Endothelial cell of umbilical vein (primary cell): ENCODE measurements at regions not wholly inside any gene's neighbourhood (a gene's known extent, or its start where the extent isn't known, plus 50 kb on each side); places are given as distances from the start of the nearest gene placed in this dataset.

Experiments
- BruUV-seq: library from RNA; stranded (reverse); fragments of 400-500 nt; replicated peaks from 2 replicates; lab custom pipeline; 2021; lab: Mats Ljungman, UMichigan
- CTCF ChIA-PET: fragments of 300-600, 350-600 bp; sonication (Branson Sonifier 250); formaldehyde crosslinking; loops from one replicate; lab custom pipeline; 2021; ENCODE audit warnings: antibody characterized with exemption, inconsistent platforms; lab: Charles Lee
- POLR2A ChIA-PET: fragments of 300-600, 350-600 bp; sonication (Branson Sonifier 250); formaldehyde crosslinking; loops from one replicate; lab custom pipeline; 2021; ENCODE audit warnings: antibody characterized with exemption, inconsistent platforms; lab: Charles Lee
- DNase-seq: peaks from one replicate; pipeline ENCODE4 v3.0.0-alpha.2; 2011; ENCODE audit warnings: low read depth, low spot score
- FAIRE-seq: peaks from 2 replicates; lab custom pipeline; 2011; peaks lifted over from hg19 to GRCh38; lab: Jason Lieb, UNC
- H2AFZ ChIP-seq: 2 replicates; pipeline ENCODE4 v1.6.0; 2012; ENCODE audit warnings: low read depth, low read length, control low read depth, inconsistent platforms
- H3K27ac ChIP-seq: 2 replicates; pipeline ENCODE4 v1.5.1; 2011; ENCODE audit warnings: low read depth, mild to moderate bottlenecking, control low read depth, low read length, moderate library complexity; ENCODE audit not compliant: insufficient read depth
- H3K27me3 ChIP-seq, 2 experiments: 2 replicates each; pipeline versions ENCODE4 v1.6.0 to v1.6.1; 2011; ENCODE audit warnings: low read length in 2 of 2, mixed read lengths in 1 of 2; ENCODE audit not compliant: control insufficient read depth in 2 of 2, insufficient read depth in 2 of 2
- H3K36me3 ChIP-seq, 2 experiments: 2 replicates in 1 of 2; 3 replicates in 1 of 2; pipeline ENCODE4 v1.5.1; 2011; ENCODE audit warnings: low read length in 2 of 2, mild to moderate bottlenecking in 1 of 2, moderate library complexity in 1 of 2; ENCODE audit not compliant: control insufficient read depth in 2 of 2, insufficient read depth in 2 of 2; ENCODE audit errors: extremely low read depth in 1 of 2
- H3K4me1 ChIP-seq: 3 replicates; pipeline ENCODE4 v1.5.1; 2011; ENCODE audit warnings: mild to moderate bottlenecking, low read length; ENCODE audit not compliant: control insufficient read depth, insufficient read depth; ENCODE audit errors: extremely low read depth
- H3K4me2 ChIP-seq: 2 replicates; pipeline ENCODE4 v1.6.1; 2011; ENCODE audit warnings: low read length, control low read depth, mixed read lengths; ENCODE audit not compliant: insufficient read depth
- H3K4me3 ChIP-seq, 3 experiments: fragments of 200-600 bp in 1 of 3; sonication (generic), shearing (Covaris generic) in 1 of 3; replicated peaks in 1 of 3; 2 replicates each; pipeline ENCODE4 v1.5.1; 2011 to 2016; ENCODE audit warnings: control low read depth in 3 of 3, low read length in 3 of 3, mild to moderate bottlenecking in 2 of 3, inconsistent platforms in 1 of 3, low read depth in 1 of 3, moderate library complexity in 1 of 3; ENCODE audit not compliant: insufficient read depth in 1 of 3
- H3K79me2 ChIP-seq: 2 replicates; pipeline ENCODE4 v1.6.0; 2012; ENCODE audit warnings: low read length, inconsistent platforms; ENCODE audit not compliant: control insufficient read depth, insufficient read depth
- H3K9ac ChIP-seq: replicated peaks from 2 replicates; pipeline ENCODE3; 2011; ENCODE audit warnings: low read length, control low read depth; ENCODE audit not compliant: insufficient read depth; ENCODE audit errors: extremely low read depth
- H3K9me1 ChIP-seq: replicated peaks from 3 replicates; pipeline ENCODE4 v1.6.0; 2011; ENCODE audit warnings: mild to moderate bottlenecking, low read length; ENCODE audit not compliant: control insufficient read depth, insufficient read depth; ENCODE audit errors: extremely low read depth
- H3K9me3 ChIP-seq: replicated peaks from 2 replicates; pipeline ENCODE4 v1.5.1; 2012; ENCODE audit warnings: low read length, inconsistent platforms; ENCODE audit not compliant: control insufficient read depth, insufficient read depth
- H4K20me1 ChIP-seq: replicated peaks from 2 replicates; pipeline ENCODE3; 2011; ENCODE audit warnings: mild to moderate bottlenecking, low read length; ENCODE audit not compliant: control insufficient read depth, insufficient read depth; ENCODE audit errors: extremely low read depth
- EZH2 ChIP-seq: IDR thresholded peaks from 2 replicates; pipeline ENCODE4 v1.6.1; 2012; ENCODE audit warnings: borderline replicate concordance, low read depth, mild to moderate bottlenecking, moderate library complexity, low read length, inconsistent platforms; ENCODE audit not compliant: severe bottlenecking
- FOS ChIP-seq: IDR thresholded peaks from 2 replicates; pipeline ENCODE4 v1.6.1; 2011; ENCODE audit warnings: mild to moderate bottlenecking, low read length, moderate library complexity, borderline replicate concordance; ENCODE audit not compliant: insufficient read depth
- GATA2 ChIP-seq: IDR thresholded peaks from 2 replicates; pipeline ENCODE4 v1.7.0; 2011; ENCODE audit warnings: low read depth, mild to moderate bottlenecking, moderate library complexity, mixed read lengths, low read length; ENCODE audit not compliant: insufficient read length, insufficient read depth
- POLR2A ChIP-seq: IDR thresholded peaks from 2 replicates; pipeline ENCODE4 v1.6.1; 2012; ENCODE audit warnings: low read depth, mild to moderate bottlenecking, control low read depth, low read length
- POLR2AphosphoS5 ChIP-seq: IDR thresholded peaks from 2 replicates; pipeline ENCODE4 v1.6.1; 2012; ENCODE audit warnings: low read depth, mild to moderate bottlenecking, control low read depth, low read length, moderate library complexity; ENCODE audit not compliant: insufficient read depth
- dilution Hi-C: fragments of 300-500 bp; cut with MboI; formaldehyde crosslinking; loops from one replicate; pipeline ENCODE4 v1.15.0; 2019; ENCODE audit warnings: low sequenced_read_pairs; ENCODE audit not compliant: extremely low pct_ligation_motif_present
- intact Hi-C: fragments of 100-400 bp; cut with micrococcal nuclease; formaldehyde crosslinking; loops from one replicate; pipeline ENCODE4 v1.10.0; 2022
- TF ChIP-seq, protein P1 (sequence below), 2 donors: IDR thresholded peaks; 1 replicate in 1 of 2; 2 replicates in 1 of 2; pipeline ENCODE4 v1.5.1; 2011; ENCODE audit warnings: low read length in 2 of 2, mild to moderate bottlenecking in 2 of 2, moderate library complexity in 2 of 2, control low read depth in 1 of 2, inconsistent platforms in 1 of 2, low read depth in 1 of 2; ENCODE audit not compliant: insufficient read depth in 1 of 2; ENCODE audit errors: extremely low read depth in 1 of 2
- TF ChIP-seq, protein P2 (sequence below): IDR thresholded peaks from 2 replicates; pipeline ENCODE4 v1.6.1; 2011; ENCODE audit not compliant: insufficient read depth, insufficient read length

DNA sequence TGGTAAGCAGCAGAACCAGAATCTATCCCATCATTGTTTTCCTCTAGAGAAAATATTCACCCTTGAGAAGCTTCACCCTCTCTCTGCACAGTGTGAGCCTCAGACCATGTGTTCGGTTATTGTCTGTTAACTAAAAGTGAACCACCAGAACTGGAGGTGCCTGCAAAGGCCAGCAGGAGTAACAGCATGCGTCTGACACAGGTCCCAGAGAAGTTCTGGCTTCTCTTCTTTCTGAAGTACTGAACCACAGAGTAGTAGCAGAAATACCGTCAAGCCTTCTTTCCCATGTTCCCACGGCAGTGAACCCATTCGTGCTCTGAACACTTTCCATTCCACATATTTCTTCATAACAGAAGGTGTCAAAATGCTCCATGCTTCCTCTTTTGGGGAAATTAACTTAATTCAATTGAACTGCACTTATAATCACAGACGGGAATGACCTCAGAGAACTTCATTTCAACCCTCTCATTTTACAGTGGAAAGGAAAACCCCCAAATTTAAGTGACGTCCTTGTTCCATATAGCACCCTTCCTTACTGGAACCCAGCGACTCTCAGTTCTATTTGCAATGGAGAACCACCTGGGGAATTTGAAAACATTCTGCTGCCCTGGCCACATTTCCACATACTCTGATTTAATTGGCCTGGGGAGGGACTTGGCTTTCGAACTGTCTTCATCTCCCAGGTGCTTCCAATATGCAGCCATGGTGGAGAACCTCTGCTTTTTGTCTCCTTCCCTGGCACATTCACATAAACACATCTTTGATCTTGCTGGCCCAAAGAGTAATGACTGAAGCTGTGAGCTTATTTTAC lies 519.1 kb downstream of the RNF144A start:
- Histone ChIP-seq H3K27me3 (no peaks in the 10 kb centered on the region), H3K36me3 (no peaks in the 10 kb centered on the region), H3K4me3 (no peak overlapping the region), H3K9me3 (no peaks in the 10 kb centered on the region), H3K9ac (no peak overlapping the region), H4K20me1 (no peaks in the 10 kb centered on the region), H3K79me2 (no peaks in the 10 kb centered on the region), H3K4me2 (no peak overlapping the region), H2AFZ (no peak overlapping the region), H3K4me1 (no peaks in the 10 kb centered on the region), H3K27ac (no peak overlapping the region), H3K9me1 (no peaks in the 10 kb centered on the region)
- POLR2A ChIA-PET, result no interaction called here
- no peak for TF ChIP-seq EZH2
- no peak for TF ChIP-seq GATA2
- no peak for TF ChIP-seq FOS
- TF ChIP-seq POLR2A, result no peak
- TF ChIP-seq, protein P1, sequence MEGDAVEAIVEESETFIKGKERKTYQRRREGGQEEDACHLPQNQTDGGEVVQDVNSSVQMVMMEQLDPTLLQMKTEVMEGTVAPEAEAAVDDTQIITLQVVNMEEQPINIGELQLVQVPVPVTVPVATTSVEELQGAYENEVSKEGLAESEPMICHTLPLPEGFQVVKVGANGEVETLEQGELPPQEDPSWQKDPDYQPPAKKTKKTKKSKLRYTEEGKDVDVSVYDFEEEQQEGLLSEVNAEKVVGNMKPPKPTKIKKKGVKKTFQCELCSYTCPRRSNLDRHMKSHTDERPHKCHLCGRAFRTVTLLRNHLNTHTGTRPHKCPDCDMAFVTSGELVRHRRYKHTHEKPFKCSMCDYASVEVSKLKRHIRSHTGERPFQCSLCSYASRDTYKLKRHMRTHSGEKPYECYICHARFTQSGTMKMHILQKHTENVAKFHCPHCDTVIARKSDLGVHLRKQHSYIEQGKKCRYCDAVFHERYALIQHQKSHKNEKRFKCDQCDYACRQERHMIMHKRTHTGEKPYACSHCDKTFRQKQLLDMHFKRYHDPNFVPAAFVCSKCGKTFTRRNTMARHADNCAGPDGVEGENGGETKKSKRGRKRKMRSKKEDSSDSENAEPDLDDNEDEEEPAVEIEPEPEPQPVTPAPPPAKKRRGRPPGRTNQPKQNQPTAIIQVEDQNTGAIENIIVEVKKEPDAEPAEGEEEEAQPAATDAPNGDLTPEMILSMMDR (IDR thresholded peaks at IDR 0.05; ENCODE audit: extremely low read depth in 1 of 2, insufficient read depth in 1 of 2, low read depth in 1 of 2, low read length in 2 of 2), result no peak
- TF ChIP-seq POLR2AphosphoS5, result no peak
- TF ChIP-seq, protein P2, sequence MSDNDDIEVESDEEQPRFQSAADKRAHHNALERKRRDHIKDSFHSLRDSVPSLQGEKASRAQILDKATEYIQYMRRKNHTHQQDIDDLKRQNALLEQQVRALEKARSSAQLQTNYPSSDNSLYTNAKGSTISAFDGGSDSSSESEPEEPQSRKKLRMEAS, result no peak
- BruUV-seq, result no TSS peak
- DNase-seq (no peak), FAIRE-seq (no peak)
- intact Hi-C loops, result no loop called here
- dilution Hi-C loops, result no loop called here
- CTCF ChIA-PET, result interaction anchor here (1.4 kb wide), 1 partner anchor 9 kb away, joined by 5 read pairs; no protein-coding TSS in a partner anchor
